ENCODE measurements at regions not wholly inside any gene's neighbourhood (a gene's known extent, or its start where the extent isn't known, plus 50 kb on each side); places are given as distances from the start of the nearest gene placed in this dataset.

GRCh38 chr2:176565641-176566323, 296.5 kb downstream of the MTX2 start:
- Histone ChIP-seq H3K4me3 (no peak overlapping the region), H3K4me1 (no peaks in the 10 kb centered on the region), H3K27me3 (peaks cover 0 to 2% (median 0%) of the 10 kb centered on the region in 3 donors), H3K9me3 (no peaks in the 10 kb centered on the region), H3K36me3 (no peaks in the 10 kb centered on the region), H3K27ac (no peak overlapping the region)
- intact Hi-C loops (cut with DNase I; ENCODE audit: low total_unique reads) (no loop called here), in situ Hi-C loops (cut with MboI; ENCODE audit: low sequenced_read_pairs in 4 of 4) (no loop called here)
- TF ChIP-seq, protein P1, sequence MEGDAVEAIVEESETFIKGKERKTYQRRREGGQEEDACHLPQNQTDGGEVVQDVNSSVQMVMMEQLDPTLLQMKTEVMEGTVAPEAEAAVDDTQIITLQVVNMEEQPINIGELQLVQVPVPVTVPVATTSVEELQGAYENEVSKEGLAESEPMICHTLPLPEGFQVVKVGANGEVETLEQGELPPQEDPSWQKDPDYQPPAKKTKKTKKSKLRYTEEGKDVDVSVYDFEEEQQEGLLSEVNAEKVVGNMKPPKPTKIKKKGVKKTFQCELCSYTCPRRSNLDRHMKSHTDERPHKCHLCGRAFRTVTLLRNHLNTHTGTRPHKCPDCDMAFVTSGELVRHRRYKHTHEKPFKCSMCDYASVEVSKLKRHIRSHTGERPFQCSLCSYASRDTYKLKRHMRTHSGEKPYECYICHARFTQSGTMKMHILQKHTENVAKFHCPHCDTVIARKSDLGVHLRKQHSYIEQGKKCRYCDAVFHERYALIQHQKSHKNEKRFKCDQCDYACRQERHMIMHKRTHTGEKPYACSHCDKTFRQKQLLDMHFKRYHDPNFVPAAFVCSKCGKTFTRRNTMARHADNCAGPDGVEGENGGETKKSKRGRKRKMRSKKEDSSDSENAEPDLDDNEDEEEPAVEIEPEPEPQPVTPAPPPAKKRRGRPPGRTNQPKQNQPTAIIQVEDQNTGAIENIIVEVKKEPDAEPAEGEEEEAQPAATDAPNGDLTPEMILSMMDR (IDR thresholded peaks at IDR 0.05 in 4 of 5, conservative IDR thresholded peaks at IDR 0.05 in 1 of 5) = no peak
- DNase-seq (no peak), ATAC-seq (no peak)

DNA sequence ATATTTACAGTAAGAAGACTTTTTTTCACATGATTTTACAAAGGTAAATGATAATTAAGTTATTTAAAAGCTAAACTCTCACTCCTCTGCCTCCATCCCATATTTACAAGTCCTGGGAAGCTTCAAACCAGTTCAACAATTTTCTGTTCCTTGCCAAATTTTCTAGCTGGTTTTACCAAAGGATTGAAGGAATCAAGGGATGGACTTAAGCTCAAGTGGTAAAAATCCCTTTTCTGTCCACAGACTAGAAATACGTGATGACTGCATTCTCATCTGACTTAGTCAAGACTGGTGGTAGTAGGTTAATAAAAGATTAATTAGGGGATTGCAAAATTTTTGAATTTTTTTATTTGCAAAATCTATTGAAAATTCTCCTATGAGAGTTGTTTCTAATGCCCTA, 297.3 kb downstream of the MTX2 start:
- ATAC-seq = no peak
- TF ChIP-seq POLR2A (IDR thresholded peaks at IDR 0.05) = no peak
- TF ChIP-seq, protein P1 (IDR thresholded peaks at IDR 0.05 in 4 of 5, conservative IDR thresholded peaks at IDR 0.05 in 1 of 5) = no peak
- Histone ChIP-seq H3K9me3 (no peaks in the 10 kb centered on the region), H3K27me3 (peaks cover 0 to 2% (median 0%) of the 10 kb centered on the region in 3 donors), H3K27ac (no peak overlapping the region), H3K4me3 (no peak overlapping the region), H3K4me1 (no peaks in the 10 kb centered on the region), H3K36me3 (no peaks in the 10 kb centered on the region)
- in situ Hi-C loops (cut with MboI; ENCODE audit: low sequenced_read_pairs in 4 of 4) (no loop called here), intact Hi-C loops (cut with DNase I; ENCODE audit: low total_unique reads) (no loop called here)
- no peak for DNase-seq

DNA sequence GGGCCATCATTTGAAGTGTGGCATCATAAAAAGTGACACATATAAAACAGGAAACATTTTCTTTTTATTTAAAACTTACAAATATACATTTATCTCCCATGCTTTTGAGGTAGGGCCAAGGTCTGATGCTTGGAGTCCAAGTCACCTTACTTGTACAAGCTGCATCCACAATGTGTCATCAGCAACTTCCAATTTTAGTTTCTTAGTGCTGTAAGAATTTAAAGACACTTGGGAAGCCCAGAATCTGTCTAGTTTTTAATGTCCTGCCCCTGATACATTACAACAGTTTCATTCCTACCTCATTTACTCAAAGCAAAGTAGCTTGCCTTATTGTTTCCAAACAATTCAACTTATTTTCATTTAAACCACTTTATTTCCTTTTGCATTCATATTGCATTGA, 297.7 kb downstream of the MTX2 start:
- Histone ChIP-seq H3K27me3 (peaks cover 0 to 2% (median 0%) of the 10 kb centered on the region in 3 donors), H3K4me3 (no peak overlapping the region), H3K9me3 (no peaks in the 10 kb centered on the region), H3K4me1 (no peaks in the 10 kb centered on the region), H3K36me3 (no peaks in the 10 kb centered on the region), H3K27ac (no peak overlapping the region)
- no peak for ATAC-seq
- in situ Hi-C loops (cut with MboI; ENCODE audit: low sequenced_read_pairs in 4 of 4) = no loop called here
- intact Hi-C loops (cut with DNase I; ENCODE audit: low total_unique reads) = no loop called here
- no peak for TF ChIP-seq POLR2A (IDR thresholded peaks at IDR 0.05)
- TF ChIP-seq, protein P1 (IDR thresholded peaks at IDR 0.05 in 4 of 5, conservative IDR thresholded peaks at IDR 0.05 in 1 of 5) = no peak
- DNase-seq = no peak

- no peaks in the 10 kb centered on the region for H3K4me1 ChIP-seq
- no peaks in the 10 kb centered on the region for H3K9me3 ChIP-seq
- TF ChIP-seq POLR2A (IDR thresholded peaks at IDR 0.05) = no peak
- TF ChIP-seq, protein P1 (IDR thresholded peaks at IDR 0.05 in 4 of 5, conservative IDR thresholded peaks at IDR 0.05 in 1 of 5) = no peak
- no peak for DNase-seq
- H3K27ac ChIP-seq = no peak overlapping the region
- H3K36me3 ChIP-seq = no peaks in the 10 kb centered on the region
- no peak overlapping the region for H3K4me3 ChIP-seq
- peaks cover 0 to 2% (median 0%) of the 10 kb centered on the region in 3 donors for H3K27me3 ChIP-seq
- in situ Hi-C loops (cut with MboI; ENCODE audit: low sequenced_read_pairs in 4 of 4) (no loop called here), intact Hi-C loops (cut with DNase I; ENCODE audit: low total_unique reads) (no loop called here)
- ATAC-seq = no peak
Observed at GRCh38 chr2:176567361-176567760, 298.1 kb downstream of the MTX2 start.

GRCh38 chr2:176569574-176569973, 300.3 kb downstream of the MTX2 start:
- Histone ChIP-seq H3K27me3 (peaks cover 0 to 2% (median 0%) of the 10 kb centered on the region in 3 donors), H3K4me3 (no peak overlapping the region), H3K27ac (no peak overlapping the region), H3K9me3 (no peaks in the 10 kb centered on the region), H3K36me3 (no peaks in the 10 kb centered on the region), H3K4me1 (no peaks in the 10 kb centered on the region)
- DNase-seq = no peak
- no peak for ATAC-seq
- in situ Hi-C loops (cut with MboI; ENCODE audit: low sequenced_read_pairs in 4 of 4) = no loop called here
- intact Hi-C loops (cut with DNase I; ENCODE audit: low total_unique reads) = no loop called here
- TF ChIP-seq, protein P1 (IDR thresholded peaks at IDR 0.05 in 4 of 5, conservative IDR thresholded peaks at IDR 0.05 in 1 of 5) = no peak
- TF ChIP-seq POLR2A (IDR thresholded peaks at IDR 0.05) = no peak
